ENCODE measurements at regions not wholly inside any gene's neighbourhood (a gene's known extent, or its start where the extent isn't known, plus 50 kb on each side); places are given as distances from the start of the nearest gene placed in this dataset.

GRCh38 chr14:97441740-97442362 is 644.7 kb downstream of the VRK1 start:
- Mint-ChIP-seq H3K4me3 (ENCODE audit: unreplicated experiment) (no peak overlapping the region), H3K36me3 (ENCODE audit: low read depth, unreplicated experiment) (no peaks in the 10 kb centered on the region), H3K27ac (ENCODE audit: unreplicated experiment) (no peak overlapping the region), H3K27me3 (ENCODE audit: unreplicated experiment) (no peaks in the 10 kb centered on the region), H3K9me3 (ENCODE audit: unreplicated experiment) (no peaks in the 10 kb centered on the region), H3K4me1 (ENCODE audit: unreplicated experiment) (no peaks in the 10 kb centered on the region)
- DNase-seq (ENCODE audit: low spot score), result no peak
- TF ChIP-seq, protein P1, sequence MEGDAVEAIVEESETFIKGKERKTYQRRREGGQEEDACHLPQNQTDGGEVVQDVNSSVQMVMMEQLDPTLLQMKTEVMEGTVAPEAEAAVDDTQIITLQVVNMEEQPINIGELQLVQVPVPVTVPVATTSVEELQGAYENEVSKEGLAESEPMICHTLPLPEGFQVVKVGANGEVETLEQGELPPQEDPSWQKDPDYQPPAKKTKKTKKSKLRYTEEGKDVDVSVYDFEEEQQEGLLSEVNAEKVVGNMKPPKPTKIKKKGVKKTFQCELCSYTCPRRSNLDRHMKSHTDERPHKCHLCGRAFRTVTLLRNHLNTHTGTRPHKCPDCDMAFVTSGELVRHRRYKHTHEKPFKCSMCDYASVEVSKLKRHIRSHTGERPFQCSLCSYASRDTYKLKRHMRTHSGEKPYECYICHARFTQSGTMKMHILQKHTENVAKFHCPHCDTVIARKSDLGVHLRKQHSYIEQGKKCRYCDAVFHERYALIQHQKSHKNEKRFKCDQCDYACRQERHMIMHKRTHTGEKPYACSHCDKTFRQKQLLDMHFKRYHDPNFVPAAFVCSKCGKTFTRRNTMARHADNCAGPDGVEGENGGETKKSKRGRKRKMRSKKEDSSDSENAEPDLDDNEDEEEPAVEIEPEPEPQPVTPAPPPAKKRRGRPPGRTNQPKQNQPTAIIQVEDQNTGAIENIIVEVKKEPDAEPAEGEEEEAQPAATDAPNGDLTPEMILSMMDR (IDR thresholded peaks at IDR 0.05; ENCODE audit: unreplicated experiment), result no peak

DNA sequence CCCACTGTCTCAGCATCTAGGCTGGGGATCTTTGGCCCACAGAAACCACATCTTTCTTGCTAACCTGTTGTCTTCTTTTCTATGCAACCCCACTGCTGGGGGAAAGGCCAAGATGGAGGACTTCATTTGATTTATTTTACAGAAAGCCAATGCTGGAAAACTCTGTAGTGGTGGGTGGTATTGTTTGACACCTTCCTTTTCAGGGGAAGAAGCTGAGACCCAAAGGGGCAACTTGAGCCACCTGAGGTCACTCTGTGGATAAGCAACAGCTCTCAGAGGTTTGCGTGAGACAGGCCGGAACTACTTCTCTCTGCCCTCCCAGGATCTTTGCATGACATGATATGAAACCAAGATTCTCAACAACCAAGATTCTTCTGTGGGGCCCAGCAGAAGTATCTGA is 645.2 kb downstream of the VRK1 start:
- no peak overlapping the region for H3K4me3 Mint-ChIP-seq (ENCODE audit: unreplicated experiment)
- H3K27ac Mint-ChIP-seq (ENCODE audit: unreplicated experiment), result no peak overlapping the region
- TF ChIP-seq, protein P1 (IDR thresholded peaks at IDR 0.05; ENCODE audit: unreplicated experiment), result no peak
- DNase-seq (ENCODE audit: low spot score), result no peak
- H3K4me1 Mint-ChIP-seq (ENCODE audit: unreplicated experiment), result no peaks in the 10 kb centered on the region
- no peaks in the 10 kb centered on the region for H3K36me3 Mint-ChIP-seq (ENCODE audit: low read depth, unreplicated experiment)
- H3K27me3 Mint-ChIP-seq (ENCODE audit: unreplicated experiment), result no peaks in the 10 kb centered on the region
- no peaks in the 10 kb centered on the region for H3K9me3 Mint-ChIP-seq (ENCODE audit: unreplicated experiment)

DNA sequence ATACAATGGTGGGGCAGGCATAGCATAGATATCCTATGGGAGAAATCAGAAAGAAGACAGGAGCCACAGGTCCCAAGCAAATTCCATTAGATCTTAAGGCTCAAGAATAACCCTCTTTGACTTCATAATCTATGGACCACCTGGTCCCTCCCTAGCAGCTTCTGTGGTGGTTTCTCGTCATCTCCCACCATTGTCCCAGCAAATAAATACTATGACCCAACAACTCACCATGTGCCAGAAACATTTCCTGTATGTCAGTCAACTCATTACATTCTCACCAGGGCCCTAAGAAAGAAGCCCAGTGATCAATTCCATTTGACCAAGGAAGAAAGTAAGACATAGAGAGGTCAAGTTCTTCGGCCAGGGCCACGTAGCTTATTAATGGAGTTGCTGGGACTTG is 646.2 kb downstream of the VRK1 start:
- Mint-ChIP-seq H3K36me3 (ENCODE audit: low read depth, unreplicated experiment) (no peaks in the 10 kb centered on the region), H3K4me1 (ENCODE audit: unreplicated experiment) (no peaks in the 10 kb centered on the region), H3K9me3 (ENCODE audit: unreplicated experiment) (no peaks in the 10 kb centered on the region), H3K27me3 (ENCODE audit: unreplicated experiment) (no peaks in the 10 kb centered on the region), H3K4me3 (ENCODE audit: unreplicated experiment) (no peak overlapping the region), H3K27ac (ENCODE audit: unreplicated experiment) (no peak overlapping the region)
- TF ChIP-seq, protein P1 (IDR thresholded peaks at IDR 0.05; ENCODE audit: unreplicated experiment), result no peak
- no peak for DNase-seq (ENCODE audit: low spot score)

- H3K36me3 Mint-ChIP-seq (ENCODE audit: low read depth, unreplicated experiment), result no peaks in the 10 kb centered on the region
- H3K4me1 Mint-ChIP-seq (ENCODE audit: unreplicated experiment), result no peaks in the 10 kb centered on the region
- H3K27ac Mint-ChIP-seq (ENCODE audit: unreplicated experiment), result no peak overlapping the region
- no peaks in the 10 kb centered on the region for H3K27me3 Mint-ChIP-seq (ENCODE audit: unreplicated experiment)
- TF ChIP-seq, protein P1 (IDR thresholded peaks at IDR 0.05; ENCODE audit: unreplicated experiment), result no peak
- no peaks in the 10 kb centered on the region for H3K9me3 Mint-ChIP-seq (ENCODE audit: unreplicated experiment)
- no peak for DNase-seq (ENCODE audit: low spot score)
- no peak overlapping the region for H3K4me3 Mint-ChIP-seq (ENCODE audit: unreplicated experiment)
Observed at GRCh38 chr14:97444248-97444647, 647.1 kb downstream of the VRK1 start.

- Mint-ChIP-seq H3K27me3 (ENCODE audit: unreplicated experiment) (no peaks in the 10 kb centered on the region), H3K27ac (ENCODE audit: unreplicated experiment) (no peak overlapping the region), H3K4me1 (ENCODE audit: unreplicated experiment) (no peaks in the 10 kb centered on the region), H3K4me3 (ENCODE audit: unreplicated experiment) (no peak overlapping the region), H3K9me3 (ENCODE audit: unreplicated experiment) (no peaks in the 10 kb centered on the region), H3K36me3 (ENCODE audit: low read depth, unreplicated experiment) (no peaks in the 10 kb centered on the region)
- TF ChIP-seq, protein P1 (IDR thresholded peaks at IDR 0.05; ENCODE audit: unreplicated experiment), result no peak
- no peak for DNase-seq (ENCODE audit: low spot score)
Observed at GRCh38 chr14:97445367-97445766, 648.2 kb downstream of the VRK1 start.
